ENCODE measurements at regions not wholly inside any gene's neighbourhood (a gene's known extent, or its start where the extent isn't known, plus 50 kb on each side); places are given as distances from the start of the nearest gene placed in this dataset.
A peak's percentile ranks its signal among the peaks of the same experiment; 100 is the strongest.
"Not testable (repeated sequence)": the region's sequence is repeated elsewhere in the genome, so short reads cannot be mapped to it uniquely, and the experiment has no call there.

DNA sequence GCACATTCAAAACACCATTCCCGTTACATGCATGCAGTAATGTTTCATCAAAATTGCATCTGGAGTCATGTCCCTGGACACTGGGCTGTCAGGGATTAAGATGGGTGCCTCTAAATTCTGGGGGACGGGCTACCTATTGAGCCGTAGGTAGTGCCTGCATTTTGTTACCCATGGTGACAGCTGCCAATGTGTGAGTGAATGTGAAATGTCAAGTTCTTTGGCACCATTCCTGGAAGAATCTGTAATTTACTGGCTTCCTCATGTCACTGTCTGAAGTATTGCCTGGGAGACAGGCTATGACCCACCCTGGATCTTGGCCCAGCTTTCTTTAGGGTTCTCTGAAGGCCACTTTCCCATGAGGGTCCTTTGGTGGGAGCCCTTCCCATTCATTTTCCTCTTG is 266.1 kb downstream of the TSHZ3 start:
- no peak for DNase-seq

DNA sequence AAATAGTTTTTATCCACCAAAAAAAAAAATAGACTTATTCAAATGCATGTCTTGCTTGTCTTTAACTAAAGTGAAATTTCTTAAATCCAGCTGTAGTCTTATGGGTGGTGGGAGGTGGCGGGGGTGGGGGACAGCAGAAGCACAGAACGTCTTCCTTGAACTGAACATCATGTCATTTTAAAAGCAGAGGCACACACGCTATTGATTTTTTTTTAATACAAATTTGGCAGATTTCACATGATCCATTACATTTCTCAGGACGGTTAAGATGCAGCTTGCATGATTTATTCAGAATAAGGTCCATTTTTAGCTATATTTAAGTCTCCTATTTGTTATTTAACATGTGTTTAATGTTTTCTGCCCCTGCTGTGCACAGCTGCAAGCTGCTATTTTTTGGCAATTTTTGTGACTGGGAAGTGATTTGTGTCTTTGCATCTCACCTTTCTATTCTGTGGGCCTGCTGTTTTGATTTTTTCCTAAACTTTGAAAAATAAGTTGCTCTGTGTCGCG is 274.0 kb downstream of the TSHZ3 start:
- no peak for DNase-seq

DNA sequence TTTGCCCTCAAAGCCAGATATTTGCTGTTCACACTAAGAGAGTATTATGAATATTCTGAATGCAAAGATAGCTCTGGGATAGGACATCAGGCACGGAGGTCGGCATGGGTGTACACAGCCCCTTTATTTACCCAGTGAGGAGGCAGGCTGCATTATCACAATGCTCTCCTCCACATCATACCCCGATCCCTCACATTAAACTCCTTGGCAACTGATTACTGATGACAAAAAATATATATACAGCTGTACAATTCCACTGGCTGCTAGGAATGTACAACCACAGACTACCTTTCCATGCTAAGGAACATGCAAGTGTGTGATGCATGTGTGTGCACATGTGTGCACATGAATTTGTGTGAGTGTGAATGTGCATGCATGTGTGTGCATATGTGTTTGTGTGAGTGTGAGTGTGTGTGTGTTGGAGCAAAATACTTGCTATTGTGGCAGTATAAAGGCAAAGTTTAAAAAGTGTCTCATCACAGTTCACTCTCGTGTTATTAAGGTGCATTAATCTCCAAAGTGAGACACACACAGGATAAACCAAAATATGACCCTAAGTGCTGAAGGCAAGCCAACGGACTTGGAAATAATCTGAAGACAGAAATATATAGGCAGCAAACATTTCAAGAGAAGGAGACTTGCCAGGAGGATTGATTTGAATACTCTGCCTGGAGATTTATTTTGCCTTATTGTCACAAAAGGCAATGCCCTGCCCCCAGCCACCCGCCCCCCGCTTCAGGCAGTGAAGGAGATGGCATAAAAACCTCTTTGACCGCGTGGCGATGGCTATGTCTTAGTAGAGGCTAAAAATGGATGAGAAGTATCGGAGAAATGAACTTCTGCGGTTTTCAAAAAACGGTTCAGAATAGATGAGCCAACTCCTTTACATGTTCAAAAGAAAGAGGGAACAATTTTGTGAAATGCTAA is 274.8 kb downstream of the TSHZ3 start:
- DNase-seq = no peak

DNA sequence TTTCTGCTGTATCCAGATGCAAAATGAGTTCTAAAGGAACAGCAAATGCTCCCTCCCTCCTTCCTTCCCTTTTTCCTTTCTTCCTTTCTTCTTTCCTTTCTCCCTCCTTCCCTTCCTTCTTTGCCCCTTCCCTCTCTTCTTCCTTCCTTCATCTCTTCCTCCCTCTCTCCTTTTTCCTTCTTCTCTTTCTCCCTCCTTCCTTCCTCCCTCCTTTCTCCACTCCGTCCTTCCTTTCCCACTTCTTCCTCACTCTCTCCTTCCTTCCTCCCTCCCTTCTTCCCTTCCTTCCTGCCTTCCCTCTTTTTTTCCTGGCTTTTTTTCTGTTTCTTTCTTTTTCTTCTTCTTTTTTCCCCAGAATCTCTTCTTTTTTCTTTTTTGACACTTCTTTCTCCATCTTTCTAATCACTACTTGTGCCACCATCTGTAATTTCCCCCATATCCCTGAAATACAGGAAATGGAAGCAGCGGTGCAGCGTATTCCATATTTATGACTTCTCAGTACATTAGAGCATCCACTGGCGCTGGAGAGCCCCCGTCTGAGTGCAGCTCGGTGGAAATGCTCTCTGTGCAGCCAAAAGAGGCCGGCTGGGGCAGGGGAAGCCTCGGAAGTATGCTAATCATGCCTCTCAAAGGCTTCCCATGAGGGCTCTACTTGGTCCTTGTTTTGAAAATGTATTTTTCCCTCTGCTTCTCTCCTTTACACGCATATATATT is 275.6 kb downstream of the TSHZ3 start:
- DNase-seq = no peak

DNA sequence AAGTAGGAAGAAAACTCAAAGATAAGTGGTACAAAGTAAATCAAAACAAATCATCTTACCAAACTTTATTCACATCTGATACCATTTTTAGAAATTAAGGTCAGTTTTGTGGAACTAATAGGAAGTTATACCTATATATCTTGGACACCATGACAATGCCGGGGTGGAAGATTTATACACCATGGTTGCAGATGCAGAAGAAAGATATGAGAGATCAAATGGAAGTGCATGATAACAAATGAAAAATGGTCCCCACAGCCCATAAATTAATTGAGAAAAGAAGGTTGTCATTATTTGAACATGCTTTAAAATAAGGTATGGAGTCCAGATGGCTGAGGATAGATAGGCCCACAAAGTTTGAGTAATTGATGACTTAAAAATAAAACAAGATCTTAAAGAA is 276.8 kb downstream of the TSHZ3 start:
- no peak for DNase-seq

DNA sequence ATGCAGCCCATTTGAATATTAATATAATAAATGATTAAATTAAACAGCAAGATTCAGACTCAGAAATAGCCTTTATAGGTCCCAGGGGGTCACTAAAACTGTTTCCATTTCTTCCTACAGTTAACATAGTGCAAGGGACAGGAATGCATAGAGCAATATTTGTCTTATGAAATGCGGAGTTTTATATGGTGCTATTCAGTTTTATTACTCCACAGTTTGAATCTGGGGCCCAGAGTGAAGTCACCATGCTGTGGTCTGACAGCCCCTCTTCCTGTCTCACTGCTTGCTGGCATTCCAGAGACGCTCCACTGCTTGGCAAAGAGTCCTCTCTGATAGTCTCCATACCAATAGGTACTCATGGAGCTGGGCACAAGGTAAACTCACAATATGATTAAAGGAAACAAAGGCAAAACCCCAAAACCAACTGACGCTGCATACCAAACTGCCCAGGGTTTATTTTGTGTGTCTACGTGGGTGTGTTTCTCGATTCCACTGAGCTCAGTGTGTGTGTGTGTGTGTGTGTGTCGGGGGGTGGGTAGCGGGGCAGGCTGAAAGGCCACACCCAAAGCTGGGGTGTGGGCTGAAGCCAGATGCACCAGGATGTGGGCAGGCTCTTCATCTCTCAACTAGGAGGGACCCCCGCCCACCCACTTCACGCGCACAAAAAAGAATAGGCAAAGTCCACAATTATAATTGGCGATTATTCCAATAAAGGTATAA is 277.9 kb downstream of the TSHZ3 start:
- no peak for DNase-seq

DNA sequence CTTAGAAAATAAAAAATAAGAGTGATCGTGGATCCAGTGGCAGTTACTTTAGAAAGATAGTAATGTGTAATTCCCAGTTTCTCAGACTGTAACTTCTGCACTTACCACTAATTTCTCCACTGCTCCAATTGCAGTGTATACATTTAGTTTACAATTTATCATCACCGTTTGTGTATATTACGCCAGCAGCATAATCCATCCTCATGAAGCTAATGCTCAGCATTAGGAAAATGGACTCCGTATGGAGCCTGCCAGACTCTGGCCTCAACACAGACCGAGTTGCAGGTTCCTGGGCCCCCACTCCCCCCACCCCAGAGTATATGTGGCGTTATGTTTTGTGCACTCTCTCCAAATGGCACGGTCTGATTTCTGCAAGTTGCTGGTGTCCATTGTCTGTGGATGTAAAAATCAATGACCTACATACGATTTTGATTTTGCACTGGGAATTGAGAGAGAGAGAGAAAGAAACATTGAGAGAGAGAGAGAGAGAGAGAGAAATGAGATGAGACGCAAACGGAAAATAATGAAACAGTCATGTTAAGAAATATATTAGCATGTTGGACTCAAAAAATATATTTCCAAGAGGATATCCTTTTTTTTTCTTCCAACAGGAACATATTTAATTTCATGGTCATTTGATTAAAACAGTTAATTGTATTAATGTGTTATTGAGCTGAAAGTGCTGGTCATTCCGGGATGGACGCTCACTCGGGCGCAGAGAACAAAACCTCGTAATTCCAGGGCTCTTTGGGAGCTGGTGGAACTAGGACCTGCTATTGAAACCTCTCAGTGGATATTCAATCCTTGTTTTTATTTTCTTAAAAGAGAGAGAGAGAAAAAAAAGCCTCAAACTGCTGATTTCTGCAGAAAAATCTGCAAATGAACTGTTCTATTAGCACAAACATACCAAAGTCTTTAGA is 278.8 kb downstream of the TSHZ3 start:
- no peak for DNase-seq

DNA sequence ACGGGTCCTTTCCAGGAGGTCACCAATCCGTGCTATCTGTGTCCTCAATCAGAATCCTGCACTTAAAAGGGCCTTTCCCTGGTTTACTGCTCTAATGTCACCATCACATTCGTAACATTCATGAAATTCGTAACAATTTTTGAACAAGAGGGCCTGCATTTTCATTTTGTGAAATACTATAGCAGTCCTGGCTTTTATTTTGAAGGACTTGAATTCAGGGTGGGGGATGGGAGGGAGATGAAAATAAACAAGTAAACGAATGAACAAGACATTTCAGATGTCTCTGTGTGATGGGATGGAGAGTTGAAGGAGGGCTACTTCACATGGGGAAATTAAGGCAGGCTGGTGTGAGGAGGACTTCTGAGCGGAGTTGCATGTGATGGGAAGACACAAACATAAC is 281.0 kb downstream of the TSHZ3 start:
- no peak for DNase-seq

DNA sequence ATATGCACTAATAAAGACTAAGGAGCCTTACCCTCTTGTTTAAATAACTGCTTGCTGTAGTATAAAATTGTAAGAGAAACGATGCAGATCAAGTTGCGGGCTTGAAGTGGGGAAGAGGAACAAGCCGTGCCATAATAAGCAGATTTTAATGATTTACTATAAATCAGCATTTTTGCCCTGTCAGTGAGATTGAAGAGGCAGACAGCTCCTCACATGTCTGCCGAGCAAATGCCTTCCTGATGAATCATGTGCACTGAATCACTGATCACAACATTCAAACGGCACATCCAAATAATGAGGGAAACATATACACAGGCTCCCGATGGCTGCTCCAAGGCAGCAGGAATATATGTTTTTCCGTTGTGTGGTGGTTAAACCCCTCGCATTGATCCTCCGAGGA is 282.9 kb downstream of the TSHZ3 start:
- no peak for DNase-seq

DNA sequence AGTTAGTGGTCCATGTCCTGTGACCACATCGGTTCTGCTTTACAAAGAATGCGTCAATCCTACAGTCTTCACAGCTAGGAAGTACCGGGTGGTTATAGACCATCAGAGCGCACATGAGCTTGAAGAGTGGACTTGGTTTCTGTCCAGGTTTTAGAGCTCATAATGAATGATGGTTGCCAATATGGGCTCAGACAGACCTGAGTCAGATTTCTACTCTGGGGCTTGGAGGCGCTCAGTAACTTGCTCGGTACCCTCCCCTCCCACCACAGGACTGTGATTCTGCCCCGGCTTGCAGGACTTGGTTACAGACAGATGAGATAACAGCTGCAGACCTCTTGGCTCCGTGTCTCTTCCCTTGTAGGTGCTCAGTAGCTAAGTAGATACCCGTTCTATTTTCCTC is 284.7 kb downstream of the TSHZ3 start:
- no peak for DNase-seq

DNA sequence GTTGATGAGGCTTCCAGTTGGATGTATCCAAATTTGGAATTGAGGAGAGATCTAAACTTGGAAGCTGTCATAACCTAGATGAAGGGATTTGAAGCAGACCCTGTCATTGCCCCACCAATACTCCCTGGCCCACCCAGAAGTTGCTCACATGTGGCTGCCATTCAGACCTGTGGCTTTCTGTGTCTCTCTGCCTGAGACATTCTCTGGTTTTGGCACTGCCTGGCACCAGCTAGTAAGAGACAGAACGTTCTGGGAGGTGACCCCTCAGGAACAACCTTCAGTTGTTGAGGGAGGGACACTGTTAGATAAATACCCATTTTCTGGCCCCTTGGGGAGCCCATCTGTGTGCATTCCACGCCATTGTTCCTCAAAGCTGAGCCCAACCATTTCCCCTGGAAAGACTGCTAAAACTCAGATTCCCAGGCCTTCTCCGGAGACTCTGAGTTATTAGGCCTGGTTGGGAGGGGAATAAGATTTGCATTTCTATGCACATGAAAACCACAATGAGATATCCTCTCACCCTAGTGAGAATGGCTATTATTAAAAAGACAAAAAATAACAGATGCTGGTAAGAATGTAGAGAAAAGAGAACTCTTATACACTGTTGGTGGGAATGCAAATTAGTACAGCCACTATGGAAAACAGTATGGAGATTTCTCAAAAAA is 290.4 kb downstream of the TSHZ3 start:
- DNase-seq = no peak

DNA sequence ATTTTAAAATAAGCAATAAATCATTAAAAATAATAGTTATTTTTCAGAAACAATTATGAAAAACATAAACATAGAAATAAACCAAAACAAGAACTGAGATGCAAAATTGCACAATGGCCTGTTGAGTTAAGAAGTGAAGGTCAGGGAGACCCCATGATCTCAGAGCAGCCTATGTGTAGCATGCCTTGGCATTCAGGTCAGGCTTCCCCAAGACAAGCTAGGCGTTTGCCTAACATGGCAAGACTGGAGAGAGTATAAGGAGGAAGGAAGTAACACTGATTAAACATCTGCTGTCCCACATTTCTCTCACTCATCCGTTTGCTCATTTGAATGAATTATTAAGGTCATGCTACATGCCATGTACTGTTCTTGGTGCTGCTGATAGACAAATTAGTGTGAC is 291.8 kb downstream of the TSHZ3 start:
- no peak for DNase-seq

DNA sequence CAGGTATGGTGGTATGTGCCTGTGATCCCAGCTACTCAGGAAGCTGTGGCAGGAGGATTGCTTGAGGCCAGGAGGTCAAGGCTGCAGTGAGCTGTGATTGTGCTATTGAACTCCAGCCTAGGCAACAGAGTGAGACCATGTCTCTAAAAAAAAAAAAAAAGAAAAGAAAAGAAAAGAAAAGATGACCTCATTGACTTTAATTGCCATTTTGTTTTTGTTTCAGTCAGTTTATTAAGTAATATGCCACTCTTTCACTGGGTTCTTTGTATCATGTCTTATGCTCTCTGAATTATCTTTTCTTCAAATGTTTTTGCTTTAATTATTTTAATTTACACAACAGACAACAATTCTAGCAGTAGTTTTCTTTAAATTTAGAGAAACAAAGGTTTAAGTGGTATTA is 293.8 kb downstream of the TSHZ3 start:
- no peak for DNase-seq

DNA sequence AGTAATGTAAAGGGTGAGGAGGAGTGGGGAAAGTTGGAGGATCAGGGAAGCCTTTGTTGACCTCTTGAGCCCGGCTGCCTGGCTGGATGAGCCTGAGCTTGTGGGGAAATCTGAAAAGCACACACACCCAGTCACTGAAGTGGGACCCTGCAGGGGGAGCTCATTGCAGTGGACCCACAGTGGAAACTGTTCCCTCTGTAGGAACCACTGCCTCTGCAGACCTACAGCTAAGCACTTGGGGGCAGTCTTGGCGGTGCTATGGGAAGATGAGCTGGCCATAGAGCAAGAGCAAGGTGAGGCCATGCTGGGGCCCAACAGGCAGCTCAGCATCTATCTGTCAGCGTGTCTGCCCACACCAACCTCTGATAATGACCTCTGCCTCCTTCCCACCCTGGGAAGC is 294.8 kb downstream of the TSHZ3 start:
- peak in 1 of 2 donors; percentile 43 for DNase-seq

DNA sequence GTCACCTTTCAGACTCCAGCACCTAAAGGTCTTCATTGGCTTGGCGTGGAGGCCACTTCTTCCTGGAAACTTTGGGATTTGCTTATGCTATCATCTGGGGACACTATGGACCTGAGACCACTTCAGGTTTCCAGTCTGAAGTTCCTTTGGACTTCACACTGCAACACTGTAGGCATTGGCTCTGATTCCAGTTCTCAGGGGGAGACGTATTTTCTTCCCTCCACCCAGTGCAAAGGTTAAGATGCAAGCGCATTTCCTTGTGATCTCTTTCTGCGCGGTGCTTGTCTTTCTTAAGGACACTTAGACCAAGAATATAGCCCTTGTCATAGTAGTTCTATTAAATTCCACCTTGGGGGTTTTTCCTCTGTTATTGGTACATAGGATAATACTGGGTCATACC is 299.8 kb downstream of the TSHZ3 start:
- no peak for DNase-seq

DNA sequence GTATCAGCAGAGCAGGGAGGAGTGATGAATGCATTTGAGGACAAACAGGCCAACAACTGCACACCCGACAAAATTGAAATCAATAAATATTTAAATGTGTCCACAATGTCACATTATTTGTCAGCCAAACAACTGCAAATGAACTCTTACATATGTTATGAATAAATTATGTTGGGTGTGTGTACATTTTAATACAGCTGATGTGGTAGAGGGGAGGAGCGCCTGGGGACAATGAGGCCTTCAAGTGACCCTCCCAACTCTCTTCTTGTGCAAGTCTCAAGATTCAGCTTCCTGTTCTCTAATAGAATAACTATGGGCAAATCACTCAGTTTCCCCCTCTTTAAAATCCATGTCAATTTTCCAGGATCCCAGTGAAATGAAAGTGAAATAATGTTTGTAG is 303.2 kb downstream of the TSHZ3 start:
- DNase-seq = no peak

DNA sequence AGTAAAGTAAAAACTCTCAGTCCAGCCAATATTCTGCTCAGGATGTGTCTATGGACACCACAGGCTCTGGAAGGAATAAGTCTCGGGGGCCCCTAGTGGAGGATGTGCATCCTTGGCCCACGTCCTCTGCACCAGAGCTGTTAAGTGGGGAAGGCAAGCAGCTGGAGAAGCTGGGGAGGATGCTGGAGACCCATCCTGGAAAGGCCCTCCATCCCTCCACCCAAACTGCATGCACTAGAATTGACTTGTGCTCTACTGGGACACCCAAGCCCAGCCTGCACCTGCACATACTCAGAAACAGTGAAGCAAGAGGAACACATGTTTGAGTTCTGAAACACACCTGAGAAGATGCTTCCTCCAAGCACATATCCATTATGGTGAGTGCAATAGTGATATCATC is 307.8 kb downstream of the TSHZ3 start:
- no peak for DNase-seq

DNA sequence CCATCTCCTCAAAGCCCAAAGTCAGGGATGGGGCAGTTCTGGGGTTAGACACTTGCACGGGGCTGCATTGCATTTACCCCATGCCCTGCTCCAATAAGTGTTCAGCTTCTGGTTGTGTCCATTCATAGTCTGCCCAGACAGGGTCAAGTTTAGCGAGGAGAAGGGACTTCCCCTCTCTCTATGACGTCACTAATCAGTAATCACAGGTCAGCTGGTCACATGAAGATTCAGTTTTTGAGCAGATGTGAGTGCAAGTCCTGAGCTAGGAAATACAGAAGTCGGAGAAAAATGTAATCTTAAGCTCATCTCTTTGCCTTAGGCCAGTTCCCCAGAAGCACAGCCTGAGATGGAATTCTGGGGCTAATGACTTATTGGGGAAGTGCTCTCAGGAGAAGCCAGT is 310.1 kb downstream of the TSHZ3 start:
- no peak for DNase-seq

DNA sequence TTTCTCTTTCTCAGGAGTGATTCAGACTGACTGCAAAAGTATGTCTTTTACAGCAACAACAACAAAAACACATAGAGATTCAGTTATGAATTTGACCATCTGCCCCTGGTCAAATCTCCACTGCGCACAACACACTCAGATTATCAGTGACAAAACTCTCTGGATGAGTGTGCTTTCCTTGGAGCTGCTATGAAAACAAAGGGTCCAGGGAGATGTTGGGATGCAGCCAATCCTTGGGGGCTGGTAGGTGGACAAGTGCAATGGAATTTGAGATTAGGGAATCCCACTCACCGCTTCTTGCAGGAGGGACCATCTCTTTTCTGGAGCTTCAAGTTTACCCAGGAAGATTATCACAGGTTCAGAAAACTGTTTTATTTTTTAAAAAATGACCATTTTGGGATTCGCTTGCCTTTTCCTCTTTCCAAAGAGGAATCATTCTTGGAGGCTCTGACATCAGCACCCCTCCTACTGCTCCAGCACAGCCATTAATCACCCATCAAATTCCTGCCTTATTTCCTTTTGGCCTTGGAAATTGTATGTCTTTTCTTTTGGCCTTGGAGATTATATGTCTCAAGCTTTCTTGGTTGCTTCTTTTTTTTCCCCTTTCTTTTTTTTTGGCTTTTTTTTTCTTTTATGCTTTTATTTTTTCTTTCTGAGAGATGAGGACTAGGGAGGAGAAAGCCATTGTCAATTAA is 311.8 kb downstream of the TSHZ3 start:
- DNase-seq = no peak

DNA sequence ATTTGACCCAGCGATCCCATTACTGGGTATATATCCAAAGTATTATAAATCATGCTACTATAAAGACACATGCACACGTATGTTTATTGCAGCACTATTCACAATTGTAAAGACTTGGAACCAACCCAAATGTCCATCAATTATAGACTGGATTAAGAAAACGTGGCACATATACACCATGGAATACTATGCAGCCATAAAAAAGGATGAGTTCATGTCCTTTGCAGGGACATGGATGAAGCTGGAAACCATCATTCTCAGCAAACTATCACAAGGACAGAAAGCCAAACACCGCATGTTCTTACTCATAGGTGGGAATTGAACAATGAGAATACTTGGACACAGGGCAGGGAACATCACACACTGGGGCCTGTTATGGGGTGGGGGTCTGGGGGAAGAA is 317.8 kb downstream of the TSHZ3 start:
- not testable (repeated sequence) for DNase-seq

DNA sequence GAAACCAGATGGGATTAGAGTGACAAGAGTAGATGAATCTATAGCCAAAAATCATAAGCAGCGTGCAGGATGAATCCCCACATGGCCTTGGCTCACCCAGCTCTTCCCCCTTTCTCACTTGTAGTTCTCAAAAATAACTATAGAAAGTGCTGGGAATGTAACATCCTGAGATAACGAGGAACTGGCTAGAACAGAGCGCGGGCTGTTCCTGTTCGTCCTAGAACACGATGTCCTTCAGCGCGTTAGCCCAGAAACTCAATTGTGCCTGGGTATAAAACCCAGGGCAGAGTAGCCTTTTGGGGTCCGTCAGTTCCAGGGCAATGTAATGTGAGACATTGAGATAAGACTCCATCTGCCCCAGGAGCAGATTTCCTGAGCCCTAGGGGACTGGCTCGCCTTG is 326.2 kb downstream of the TSHZ3 start:
- DNase-seq = no peak
